ENCODE measurements at regions not wholly inside any gene's neighbourhood (a gene's known extent, or its start where the extent isn't known, plus 50 kb on each side); places are given as distances from the start of the nearest gene placed in this dataset.
A peak's percentile ranks its signal among the peaks of the same experiment; 100 is the strongest.
"Not testable (repeated sequence)": the region's sequence is repeated elsewhere in the genome, so short reads cannot be mapped to it uniquely, and the experiment has no call there.

- no peak for DNase-seq
Measured at GRCh38 chr2:41326851-41327250, 721.0 kb upstream of the PKDCC start.

DNA sequence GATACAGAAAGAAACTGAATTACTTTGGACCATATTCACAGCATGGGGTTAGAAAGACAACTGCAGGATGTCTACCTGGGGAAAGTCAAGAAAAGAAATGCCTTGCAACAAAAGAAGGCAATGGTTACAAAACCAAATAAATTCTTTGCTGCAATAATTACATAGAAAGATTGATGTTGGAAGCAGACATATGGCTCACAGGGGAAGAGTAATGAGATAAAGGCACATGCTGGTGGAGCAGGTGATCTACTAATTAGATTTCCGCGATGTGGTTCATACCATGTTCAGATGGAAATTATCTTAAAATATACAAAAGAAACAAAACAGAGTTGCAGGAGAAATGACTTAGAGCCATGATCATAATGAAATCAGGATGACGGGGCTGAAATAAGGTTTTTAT lies 718.8 kb upstream of the PKDCC start:
- no peak for DNase-seq

DNA sequence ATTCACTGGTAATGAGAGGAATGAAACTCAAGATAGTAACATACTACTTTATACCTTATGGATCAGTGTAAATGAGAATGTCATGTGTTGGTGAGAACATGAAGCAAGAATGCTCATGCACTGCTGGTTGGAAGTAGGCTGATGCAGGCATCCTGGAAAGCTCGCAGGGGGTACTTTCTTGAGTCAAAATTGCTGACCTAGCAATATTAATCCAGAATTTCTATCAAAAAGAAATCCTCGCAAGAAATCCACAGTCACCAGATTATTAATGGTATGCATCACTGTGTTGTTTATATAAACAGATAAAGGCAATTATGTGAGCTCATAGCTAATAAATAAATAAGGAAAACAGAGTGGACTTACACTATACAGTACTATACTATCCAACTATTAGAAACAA lies 713.7 kb upstream of the PKDCC start:
- no peak for DNase-seq

DNA sequence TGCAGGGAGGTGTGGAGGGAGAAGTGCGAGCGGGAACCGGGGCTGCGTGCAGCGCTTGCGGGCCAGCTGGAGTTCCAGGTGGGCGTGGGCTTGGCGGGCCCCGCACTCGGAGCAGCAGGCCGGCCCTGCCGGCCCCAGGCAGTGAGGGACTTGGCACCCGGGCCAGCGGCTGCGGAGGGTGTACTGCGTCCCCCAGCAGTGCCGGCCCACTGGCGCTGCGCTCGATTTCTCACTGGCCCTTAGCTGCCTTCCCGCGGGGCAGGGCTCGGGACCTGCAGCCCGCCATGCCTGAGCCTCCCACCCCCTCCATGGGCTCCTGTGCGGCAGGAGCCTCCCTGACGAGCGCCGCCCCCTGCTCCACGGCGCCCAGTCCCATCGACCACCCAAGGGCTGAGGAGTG lies 712.2 kb upstream of the PKDCC start:
- DNase-seq = not testable (repeated sequence)

- DNase-seq = no peak
Measured at GRCh38 chr2:41337956-41338355, 709.9 kb upstream of the PKDCC start.

DNA sequence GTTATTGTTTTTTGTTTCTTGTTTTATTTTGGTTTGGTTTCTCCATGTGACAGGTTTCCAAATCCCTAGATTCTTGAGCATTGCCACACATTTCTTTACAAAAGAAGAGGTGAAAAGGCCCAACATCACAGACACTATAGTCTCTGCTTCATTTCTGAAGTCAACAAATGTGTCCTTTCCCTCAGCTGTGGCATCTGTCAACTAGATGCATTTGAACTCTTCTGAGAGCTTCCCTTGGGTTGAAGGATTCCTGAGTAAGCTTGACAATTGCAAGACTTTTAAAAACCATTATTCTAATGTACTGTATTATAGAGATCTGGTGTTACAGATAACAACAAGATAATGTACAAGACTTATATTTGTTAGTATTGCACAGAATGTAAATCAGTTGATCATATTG lies 703.3 kb upstream of the PKDCC start:
- no peak for DNase-seq

DNA sequence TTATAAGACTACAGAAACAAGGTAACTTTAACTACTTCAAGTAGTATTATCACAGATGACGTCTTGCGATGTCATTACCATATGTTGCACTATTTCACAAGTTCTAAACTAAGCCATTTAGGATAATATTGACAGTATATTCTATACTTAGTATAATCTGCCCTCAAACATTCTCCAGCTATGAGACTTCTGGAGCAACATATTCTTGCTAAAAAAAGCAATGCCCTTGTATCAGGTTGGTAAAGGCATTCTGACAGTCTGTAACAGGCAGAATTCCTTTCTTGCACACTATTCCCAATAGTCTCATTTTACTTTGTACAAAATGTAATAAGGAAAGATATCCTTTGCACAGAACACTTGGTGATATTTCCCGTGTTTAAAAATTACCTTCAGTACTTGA lies 694.8 kb upstream of the PKDCC start:
- DNase-seq = no peak

GRCh38 chr2:41355794-41356193 lies 692.0 kb upstream of the PKDCC start:
- no peak for DNase-seq

DNA sequence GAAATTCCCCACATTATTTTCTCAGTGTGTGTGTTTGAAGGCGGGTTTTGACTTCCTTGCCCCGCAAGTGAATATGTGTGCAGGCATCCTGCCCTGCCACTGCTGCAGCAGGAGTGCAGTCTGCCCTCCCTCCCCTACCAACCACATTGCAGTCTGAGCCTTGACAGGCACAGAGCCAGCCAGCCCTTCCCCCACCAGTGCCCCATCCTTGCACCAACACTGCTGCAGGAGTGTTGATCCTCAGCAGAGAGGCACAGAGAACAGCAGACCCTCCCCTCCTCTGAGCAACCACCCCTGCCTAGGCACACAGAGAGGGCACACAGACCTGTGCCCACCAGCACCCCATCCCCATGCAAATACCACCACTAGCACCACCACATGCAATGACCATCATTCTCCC lies 683.0 kb upstream of the PKDCC start:
- DNase-seq = no peak

- DNase-seq = no peak
Measured at GRCh38 chr2:41375901-41376300, 671.9 kb upstream of the PKDCC start.

GRCh38 chr2:41377837-41378236 lies 670.0 kb upstream of the PKDCC start:
- no peak for DNase-seq

GRCh38 chr2:41378420-41378819 lies 669.4 kb upstream of the PKDCC start:
- no peak for DNase-seq

- no peak for DNase-seq
Measured at GRCh38 chr2:41379496-41380221, 668.2 kb upstream of the PKDCC start.

DNA sequence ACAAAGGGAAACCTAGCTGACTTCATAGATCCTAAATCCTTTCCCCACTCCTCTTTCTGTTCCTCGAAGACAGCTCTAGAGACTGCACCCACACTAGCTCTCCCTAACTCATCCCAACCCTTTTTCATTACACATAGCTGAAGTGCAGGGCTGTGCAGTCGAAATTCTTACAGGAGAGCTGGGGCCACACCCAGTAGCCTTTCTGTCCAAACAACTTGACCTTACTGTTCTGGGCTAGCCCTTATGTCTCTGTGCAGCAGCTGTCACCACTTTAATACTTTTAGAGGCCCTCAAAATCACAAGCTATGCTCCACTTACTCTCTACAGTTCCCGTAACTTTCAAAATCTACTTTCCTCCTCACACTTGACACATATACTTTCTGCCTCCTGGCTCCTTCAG lies 666.1 kb upstream of the PKDCC start:
- DNase-seq = no peak

DNA sequence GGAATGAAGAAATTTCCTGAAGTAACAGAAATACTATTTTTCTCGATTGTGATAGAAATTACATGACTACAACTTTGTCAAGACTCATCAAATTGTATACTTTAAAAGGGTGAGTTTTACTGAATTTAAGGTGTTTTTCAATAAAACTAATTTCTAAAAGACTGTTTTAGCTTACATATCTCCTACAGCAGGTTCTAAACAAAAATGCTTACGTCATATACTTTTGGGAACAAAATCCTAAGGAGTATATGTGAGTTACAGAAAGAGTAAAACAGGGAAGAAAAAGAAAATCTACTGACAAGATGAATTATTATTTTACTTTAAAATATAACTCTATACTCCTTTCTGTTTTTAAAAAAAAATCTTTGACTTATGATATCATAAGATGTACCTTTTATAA lies 660.3 kb upstream of the PKDCC start:
- DNase-seq = no peak

GRCh38 chr2:41393621-41394020 lies 654.2 kb upstream of the PKDCC start:
- no peak for DNase-seq

GRCh38 chr2:41394541-41394940 lies 653.3 kb upstream of the PKDCC start:
- no peak for DNase-seq

DNA sequence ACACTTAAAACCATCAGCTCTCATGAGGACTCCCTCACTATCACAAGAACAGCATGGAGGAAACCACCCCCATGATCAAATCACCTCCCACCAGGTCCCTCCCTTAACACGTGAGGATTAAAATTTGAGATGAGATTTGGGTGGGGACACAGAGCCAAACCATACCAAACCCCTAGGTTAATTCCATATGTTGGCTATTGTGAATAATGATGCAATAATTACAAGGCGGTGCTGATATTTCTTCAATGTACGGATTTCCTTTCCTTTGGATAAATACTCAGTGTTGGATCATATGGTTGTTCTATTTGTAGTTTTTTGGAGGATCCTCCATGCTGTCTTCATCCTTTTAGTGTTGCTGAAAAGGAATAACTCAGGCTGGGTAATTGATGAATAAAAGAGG lies 652.1 kb upstream of the PKDCC start:
- no peak for DNase-seq

DNA sequence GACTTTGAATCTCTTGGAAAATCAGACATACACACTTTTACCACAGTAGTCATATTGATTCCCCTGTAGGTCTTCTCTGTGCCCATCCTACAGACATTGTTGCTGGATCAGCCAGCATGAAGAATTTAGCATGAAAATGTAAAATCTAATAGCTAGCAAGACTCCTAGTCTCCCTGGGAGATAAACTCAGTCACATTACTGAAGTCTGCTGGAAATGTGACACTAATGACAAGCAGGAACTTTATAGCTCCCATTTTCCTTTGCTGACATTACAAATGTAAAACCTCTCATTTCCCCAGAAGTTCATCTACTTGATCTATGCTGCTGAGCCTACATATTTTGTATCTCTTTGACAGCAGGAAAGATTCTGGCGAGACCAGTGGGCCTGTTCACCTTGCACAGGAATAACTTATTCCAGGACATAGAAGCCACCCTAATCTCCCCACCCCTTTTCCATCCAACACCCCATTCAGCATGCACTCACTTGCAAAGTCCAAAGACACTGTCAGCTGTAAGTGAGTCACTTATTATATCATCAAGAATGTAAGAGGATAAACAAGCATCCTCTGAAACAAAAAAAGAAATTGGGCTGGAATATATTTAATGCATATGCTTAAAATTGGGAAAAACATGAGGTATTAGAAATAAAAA lies 648.3 kb upstream of the PKDCC start:
- no peak for DNase-seq

DNA sequence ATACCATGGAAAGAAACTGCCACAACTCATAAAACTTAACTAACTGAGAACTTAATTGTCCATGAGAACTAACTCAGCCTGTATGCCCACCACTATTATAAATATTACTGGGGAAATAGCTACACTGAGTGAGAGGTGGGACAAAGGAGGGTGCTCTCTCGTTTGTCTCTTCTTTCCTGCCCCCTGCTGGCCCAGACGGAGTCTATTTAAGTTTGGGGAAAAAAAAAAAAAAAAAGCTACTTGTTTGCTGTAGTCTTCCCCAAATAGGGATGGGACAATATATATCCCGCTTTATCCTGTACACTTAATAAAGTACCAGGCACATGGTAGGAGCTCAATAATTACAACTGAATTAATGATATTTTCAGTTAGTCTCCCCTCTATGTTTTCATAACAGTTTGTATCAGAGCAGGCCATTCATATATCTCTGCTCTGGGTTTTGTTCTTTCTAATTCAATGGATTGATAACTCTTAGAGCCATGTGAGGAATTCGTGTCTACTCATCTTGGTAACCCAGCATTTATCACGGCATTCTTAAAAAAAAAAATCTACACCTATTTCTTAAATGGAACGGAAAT lies 647.6 kb upstream of the PKDCC start:
- DNase-seq = peak; percentile 19 to 33 (median 24)

DNA sequence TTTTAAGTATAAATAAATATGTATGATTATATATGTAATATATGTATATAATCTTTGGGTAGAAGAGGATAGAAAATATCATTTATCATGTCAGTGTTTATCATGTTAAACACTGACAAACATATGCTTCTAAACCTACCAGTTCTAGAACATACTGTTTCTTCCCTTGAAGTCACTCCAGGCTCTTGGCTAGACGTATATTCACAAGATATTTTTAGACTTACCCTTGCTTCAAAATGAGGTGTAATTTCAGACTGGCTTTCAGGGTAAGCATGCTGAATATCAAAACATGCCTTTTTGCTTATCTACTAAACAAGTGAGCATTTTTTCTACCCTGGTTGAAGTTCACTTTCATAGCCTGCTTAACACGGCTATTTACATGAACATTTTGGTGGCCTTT lies 642.4 kb upstream of the PKDCC start:
- no peak for DNase-seq

GRCh38 chr2:41409328-41409727 lies 638.5 kb upstream of the PKDCC start:
- DNase-seq = no peak

DNA sequence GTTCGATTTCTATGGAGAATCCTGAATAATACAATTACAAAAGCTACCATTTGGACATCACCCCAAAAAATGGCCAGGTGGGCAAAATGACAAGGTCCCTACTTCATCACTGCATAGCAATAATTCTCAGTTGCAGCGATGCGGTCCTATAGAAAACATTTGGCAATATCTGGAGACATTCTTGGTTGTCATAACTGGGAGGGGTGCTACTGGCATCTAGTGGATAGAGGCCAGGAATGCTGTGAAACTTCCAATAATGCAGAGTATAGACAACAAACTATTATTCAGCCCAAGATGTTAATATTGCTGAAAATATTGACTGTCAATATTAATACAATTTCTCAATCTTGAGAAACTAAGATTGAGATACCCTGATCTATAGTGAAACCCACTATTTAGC lies 637.8 kb upstream of the PKDCC start:
- no peak for DNase-seq

DNA sequence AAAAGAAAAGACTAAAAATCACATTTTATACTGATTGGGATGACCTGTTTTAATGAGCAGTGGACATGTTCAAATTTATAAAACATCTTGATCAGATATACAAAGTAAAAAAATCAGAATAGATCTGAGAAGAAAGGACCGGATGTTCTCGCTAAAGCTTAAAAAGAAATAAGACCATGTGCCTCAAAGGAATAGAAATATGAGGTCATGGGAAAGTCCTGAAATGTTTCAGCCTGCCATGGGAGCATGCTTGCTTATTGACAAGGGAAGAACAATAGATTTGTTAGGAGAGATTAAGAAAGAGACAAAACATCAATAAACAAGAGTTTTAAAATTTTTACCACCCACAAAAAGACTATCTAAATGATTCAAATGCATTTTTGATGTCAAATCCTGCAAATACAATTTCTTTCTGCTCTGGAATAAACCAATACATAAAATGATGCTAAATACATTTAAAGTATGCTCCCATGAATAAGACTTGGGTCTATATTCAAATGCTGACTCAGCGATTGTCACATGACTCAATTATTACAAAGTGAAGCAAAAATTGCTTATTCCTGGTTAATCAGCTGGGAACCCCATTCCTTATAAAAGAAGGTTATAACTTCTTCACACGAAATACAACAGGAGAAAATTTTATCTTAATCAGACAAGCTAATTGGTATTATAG lies 633.9 kb upstream of the PKDCC start:
- peak; percentile 20 to 41 (median 31) for DNase-seq
